HCT116 (cell line): ENCODE measurements at regions not wholly inside any gene's neighbourhood (a gene's known extent, or its start where the extent isn't known, plus 50 kb on each side); places are given as distances from the start of the nearest gene placed in this dataset.

Experiments
- ELF1 ChIP-seq: IDR thresholded peaks from 2 replicates; pipeline ENCODE4 v1.6.1; 2012; ENCODE audit warnings: low read depth, borderline replicate concordance
- EZH2 ChIP-seq: fragments of 200-600 bp; sonication (generic); IDR thresholded peaks from 2 replicates; pipeline ENCODE4 v1.6.1; 2017; ENCODE audit warnings: antibody characterized with exemption, mixed run types
- EZH2phosphoT487 ChIP-seq: fragments of 200-600 bp; IDR thresholded peaks from 2 replicates; pipeline ENCODE4 v1.6.1; 2018; ENCODE audit warnings: antibody characterized with exemption, borderline replicate concordance
- JUND ChIP-seq: IDR thresholded peaks from 2 replicates; pipeline ENCODE4 v1.6.1; 2012
- POLR2A ChIP-seq: IDR thresholded peaks from 2 replicates; pipeline ENCODE4 v1.7.0; 2011; ENCODE audit warnings: borderline replicate concordance; ENCODE audit not compliant: insufficient read depth, insufficient read length; ENCODE audit errors: extremely low read depth
- POLR2AphosphoS5 ChIP-seq: IDR thresholded peaks from 2 replicates; pipeline ENCODE4 v1.6.1; 2011; ENCODE audit warnings: mild to moderate bottlenecking, low read depth, low read length, moderate library complexity
- SIN3A ChIP-seq: IDR thresholded peaks from 2 replicates; pipeline ENCODE4 v1.6.1; 2012; ENCODE audit warnings: low read depth
- SP1 ChIP-seq: IDR thresholded peaks from 2 replicates; pipeline ENCODE4 v1.6.1; 2012; ENCODE audit warnings: low read depth
- SRF ChIP-seq: IDR thresholded peaks from 2 replicates; pipeline ENCODE4 v1.6.1; 2012; ENCODE audit warnings: low read depth
- ZNF274 ChIP-seq: fragments of 200-500 bp; sonication (Bioruptor generic); IDR thresholded peaks from 2 replicates; pipeline ENCODE4 v1.6.1; 2014; ENCODE audit warnings: mild to moderate bottlenecking, low read depth, low read length, inconsistent platforms
- TF ChIP-seq, protein P1 (sequence below), 3 experiments: fragments of 200-600 bp in 1 of 3; sonication (generic) in 1 of 3; IDR thresholded peaks in 2 of 3; conservative IDR thresholded peaks in 1 of 3; 2 replicates each; pipeline ENCODE4 v1.5.1; 2012 to 2017; ENCODE audit warnings: low read depth in 2 of 3, low read length in 2 of 3, antibody characterized with exemption in 1 of 3, borderline replicate concordance in 1 of 3, control low read depth in 1 of 3, mild to moderate bottlenecking in 1 of 3, mixed read lengths in 1 of 3, mixed run types in 1 of 3, moderate library complexity in 1 of 3; ENCODE audit not compliant: insufficient read depth in 1 of 3
- TF ChIP-seq, protein P2 (sequence below): IDR thresholded peaks from 2 replicates; pipeline ENCODE4 v1.6.1; 2012
- TF ChIP-seq, protein P3 (sequence below): IDR thresholded peaks from 2 replicates; pipeline ENCODE4 v1.6.1; 2011; ENCODE audit warnings: mild to moderate bottlenecking, low read length, moderate library complexity; ENCODE audit not compliant: insufficient replicate concordance; ENCODE audit errors: extremely low read depth
- TF ChIP-seq, protein P4 (sequence below): IDR thresholded peaks from 2 replicates; pipeline ENCODE4 v1.6.1; 2012; ENCODE audit warnings: low read depth

DNA sequence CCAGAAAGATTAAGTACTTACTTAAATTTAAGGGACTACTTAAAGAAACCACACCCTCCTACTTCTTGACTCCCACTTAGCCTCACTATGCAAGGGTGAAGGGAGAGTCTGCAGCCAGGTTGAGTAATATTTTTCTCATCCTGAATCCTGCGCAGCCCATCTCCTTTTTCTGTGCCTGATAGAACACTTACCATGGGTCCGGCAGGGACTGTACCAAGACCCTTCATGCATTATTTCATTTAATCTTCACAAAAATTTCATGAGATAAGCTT lies 562.6 kb upstream of the CFAP20DC start:
- TF ChIP-seq, protein P1, sequence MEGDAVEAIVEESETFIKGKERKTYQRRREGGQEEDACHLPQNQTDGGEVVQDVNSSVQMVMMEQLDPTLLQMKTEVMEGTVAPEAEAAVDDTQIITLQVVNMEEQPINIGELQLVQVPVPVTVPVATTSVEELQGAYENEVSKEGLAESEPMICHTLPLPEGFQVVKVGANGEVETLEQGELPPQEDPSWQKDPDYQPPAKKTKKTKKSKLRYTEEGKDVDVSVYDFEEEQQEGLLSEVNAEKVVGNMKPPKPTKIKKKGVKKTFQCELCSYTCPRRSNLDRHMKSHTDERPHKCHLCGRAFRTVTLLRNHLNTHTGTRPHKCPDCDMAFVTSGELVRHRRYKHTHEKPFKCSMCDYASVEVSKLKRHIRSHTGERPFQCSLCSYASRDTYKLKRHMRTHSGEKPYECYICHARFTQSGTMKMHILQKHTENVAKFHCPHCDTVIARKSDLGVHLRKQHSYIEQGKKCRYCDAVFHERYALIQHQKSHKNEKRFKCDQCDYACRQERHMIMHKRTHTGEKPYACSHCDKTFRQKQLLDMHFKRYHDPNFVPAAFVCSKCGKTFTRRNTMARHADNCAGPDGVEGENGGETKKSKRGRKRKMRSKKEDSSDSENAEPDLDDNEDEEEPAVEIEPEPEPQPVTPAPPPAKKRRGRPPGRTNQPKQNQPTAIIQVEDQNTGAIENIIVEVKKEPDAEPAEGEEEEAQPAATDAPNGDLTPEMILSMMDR (IDR thresholded peaks at IDR 0.05 in 2 of 3, conservative IDR thresholded peaks at IDR 0.05 in 1 of 3; ENCODE audit: borderline replicate concordance in 1 of 3, insufficient read depth in 1 of 3, low read depth in 2 of 3, low read length in 2 of 3), result no peak
- TF ChIP-seq POLR2A (no peak), ELF1 (no peak), SRF (no peak), JUND (no peak), EZH2 (no peak), SIN3A (no peak), ZNF274 (no peak), EZH2phosphoT487 (no peak), SP1 (no peak), POLR2AphosphoS5 (no peak)
- TF ChIP-seq, protein P2, sequence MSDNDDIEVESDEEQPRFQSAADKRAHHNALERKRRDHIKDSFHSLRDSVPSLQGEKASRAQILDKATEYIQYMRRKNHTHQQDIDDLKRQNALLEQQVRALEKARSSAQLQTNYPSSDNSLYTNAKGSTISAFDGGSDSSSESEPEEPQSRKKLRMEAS, result no peak
- TF ChIP-seq, protein P3, sequence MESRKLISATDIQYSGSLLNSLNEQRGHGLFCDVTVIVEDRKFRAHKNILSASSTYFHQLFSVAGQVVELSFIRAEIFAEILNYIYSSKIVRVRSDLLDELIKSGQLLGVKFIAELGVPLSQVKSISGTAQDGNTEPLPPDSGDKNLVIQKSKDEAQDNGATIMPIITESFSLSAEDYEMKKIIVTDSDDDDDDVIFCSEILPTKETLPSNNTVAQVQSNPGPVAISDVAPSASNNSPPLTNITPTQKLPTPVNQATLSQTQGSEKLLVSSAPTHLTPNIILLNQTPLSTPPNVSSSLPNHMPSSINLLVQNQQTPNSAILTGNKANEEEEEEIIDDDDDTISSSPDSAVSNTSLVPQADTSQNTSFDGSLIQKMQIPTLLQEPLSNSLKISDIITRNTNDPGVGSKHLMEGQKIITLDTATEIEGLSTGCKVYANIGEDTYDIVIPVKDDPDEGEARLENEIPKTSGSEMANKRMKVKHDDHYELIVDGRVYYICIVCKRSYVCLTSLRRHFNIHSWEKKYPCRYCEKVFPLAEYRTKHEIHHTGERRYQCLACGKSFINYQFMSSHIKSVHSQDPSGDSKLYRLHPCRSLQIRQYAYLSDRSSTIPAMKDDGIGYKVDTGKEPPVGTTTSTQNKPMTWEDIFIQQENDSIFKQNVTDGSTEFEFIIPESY, result no peak
- TF ChIP-seq, protein P4, sequence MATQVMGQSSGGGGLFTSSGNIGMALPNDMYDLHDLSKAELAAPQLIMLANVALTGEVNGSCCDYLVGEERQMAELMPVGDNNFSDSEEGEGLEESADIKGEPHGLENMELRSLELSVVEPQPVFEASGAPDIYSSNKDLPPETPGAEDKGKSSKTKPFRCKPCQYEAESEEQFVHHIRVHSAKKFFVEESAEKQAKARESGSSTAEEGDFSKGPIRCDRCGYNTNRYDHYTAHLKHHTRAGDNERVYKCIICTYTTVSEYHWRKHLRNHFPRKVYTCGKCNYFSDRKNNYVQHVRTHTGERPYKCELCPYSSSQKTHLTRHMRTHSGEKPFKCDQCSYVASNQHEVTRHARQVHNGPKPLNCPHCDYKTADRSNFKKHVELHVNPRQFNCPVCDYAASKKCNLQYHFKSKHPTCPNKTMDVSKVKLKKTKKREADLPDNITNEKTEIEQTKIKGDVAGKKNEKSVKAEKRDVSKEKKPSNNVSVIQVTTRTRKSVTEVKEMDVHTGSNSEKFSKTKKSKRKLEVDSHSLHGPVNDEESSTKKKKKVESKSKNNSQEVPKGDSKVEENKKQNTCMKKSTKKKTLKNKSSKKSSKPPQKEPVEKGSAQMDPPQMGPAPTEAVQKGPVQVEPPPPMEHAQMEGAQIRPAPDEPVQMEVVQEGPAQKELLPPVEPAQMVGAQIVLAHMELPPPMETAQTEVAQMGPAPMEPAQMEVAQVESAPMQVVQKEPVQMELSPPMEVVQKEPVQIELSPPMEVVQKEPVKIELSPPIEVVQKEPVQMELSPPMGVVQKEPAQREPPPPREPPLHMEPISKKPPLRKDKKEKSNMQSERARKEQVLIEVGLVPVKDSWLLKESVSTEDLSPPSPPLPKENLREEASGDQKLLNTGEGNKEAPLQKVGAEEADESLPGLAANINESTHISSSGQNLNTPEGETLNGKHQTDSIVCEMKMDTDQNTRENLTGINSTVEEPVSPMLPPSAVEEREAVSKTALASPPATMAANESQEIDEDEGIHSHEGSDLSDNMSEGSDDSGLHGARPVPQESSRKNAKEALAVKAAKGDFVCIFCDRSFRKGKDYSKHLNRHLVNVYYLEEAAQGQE, result no peak
